ENCODE measurements at regions not wholly inside any gene's neighbourhood (a gene's known extent, or its start where the extent isn't known, plus 50 kb on each side); places are given as distances from the start of the nearest gene placed in this dataset.

DNA sequence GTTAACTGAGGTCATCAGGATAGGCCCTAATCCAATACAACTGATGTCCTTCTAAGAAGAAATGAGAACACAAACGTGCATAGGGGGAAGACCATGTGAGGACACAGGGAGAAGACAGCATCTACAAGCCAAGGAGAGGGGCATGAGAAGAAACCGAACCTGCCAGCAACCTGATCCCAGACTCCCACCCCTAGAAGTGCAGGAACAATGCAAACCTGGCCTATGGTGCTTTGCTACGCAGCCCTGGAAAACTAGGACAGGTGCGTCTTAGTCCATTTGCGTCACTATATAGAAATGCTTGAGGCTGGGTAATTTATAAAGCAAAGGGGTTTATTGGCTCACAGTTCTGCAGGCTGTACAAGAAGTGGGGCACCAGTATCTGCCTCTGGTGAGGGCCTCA is 322.6 kb upstream of the ZNF32 start:
- intact Hi-C loops (cut with micrococcal nuclease; ENCODE audit: unreplicated experiment), result no loop called here
- TF ChIP-seq, protein P1, sequence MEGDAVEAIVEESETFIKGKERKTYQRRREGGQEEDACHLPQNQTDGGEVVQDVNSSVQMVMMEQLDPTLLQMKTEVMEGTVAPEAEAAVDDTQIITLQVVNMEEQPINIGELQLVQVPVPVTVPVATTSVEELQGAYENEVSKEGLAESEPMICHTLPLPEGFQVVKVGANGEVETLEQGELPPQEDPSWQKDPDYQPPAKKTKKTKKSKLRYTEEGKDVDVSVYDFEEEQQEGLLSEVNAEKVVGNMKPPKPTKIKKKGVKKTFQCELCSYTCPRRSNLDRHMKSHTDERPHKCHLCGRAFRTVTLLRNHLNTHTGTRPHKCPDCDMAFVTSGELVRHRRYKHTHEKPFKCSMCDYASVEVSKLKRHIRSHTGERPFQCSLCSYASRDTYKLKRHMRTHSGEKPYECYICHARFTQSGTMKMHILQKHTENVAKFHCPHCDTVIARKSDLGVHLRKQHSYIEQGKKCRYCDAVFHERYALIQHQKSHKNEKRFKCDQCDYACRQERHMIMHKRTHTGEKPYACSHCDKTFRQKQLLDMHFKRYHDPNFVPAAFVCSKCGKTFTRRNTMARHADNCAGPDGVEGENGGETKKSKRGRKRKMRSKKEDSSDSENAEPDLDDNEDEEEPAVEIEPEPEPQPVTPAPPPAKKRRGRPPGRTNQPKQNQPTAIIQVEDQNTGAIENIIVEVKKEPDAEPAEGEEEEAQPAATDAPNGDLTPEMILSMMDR (IDR thresholded peaks at IDR 0.05; ENCODE audit: unreplicated experiment), result no peak
- Mint-ChIP-seq H3K36me3 (ENCODE audit: insufficient read depth, unreplicated experiment) (no peaks in the 10 kb centered on the region), H3K9me3 (ENCODE audit: low read depth, unreplicated experiment) (no peaks in the 10 kb centered on the region), H3K4me1 (ENCODE audit: low read depth, unreplicated experiment) (no peaks in the 10 kb centered on the region), H3K27ac (ENCODE audit: unreplicated experiment) (no peak overlapping the region), H3K4me3 (ENCODE audit: low read depth, unreplicated experiment) (no peak overlapping the region), H3K27me3 (ENCODE audit: unreplicated experiment) (peaks cover 16% of the 10 kb centered on the region)
- no TSS peak for BruUV-seq (replicated peaks)
- DNase-seq, result no peak
- CTCF ChIA-PET, result no interaction called here

DNA sequence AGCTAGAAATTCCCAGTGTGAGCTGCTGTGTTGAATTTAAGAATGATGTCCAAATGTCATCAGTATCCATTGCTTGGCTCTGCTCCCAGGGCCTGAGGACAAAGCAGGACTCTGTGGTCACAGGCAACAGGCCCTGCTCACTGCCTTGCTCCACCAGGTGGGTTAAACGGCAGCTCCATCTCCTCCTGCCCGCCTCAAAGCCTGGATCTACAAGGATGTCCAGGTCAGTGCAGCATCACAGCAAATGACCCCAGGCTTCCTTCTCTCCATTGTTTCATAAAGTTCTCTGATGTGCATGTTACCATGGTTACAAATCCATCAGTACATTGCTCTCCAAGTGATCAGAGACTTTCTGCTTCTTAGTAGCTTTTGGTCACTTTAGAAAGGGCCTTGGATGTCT is 322.0 kb upstream of the ZNF32 start:
- TF ChIP-seq, protein P1 (IDR thresholded peaks at IDR 0.05; ENCODE audit: unreplicated experiment), result no peak
- no TSS peak for BruUV-seq (replicated peaks)
- CTCF ChIA-PET, result no interaction called here
- Mint-ChIP-seq H3K27ac (ENCODE audit: unreplicated experiment) (no peak overlapping the region), H3K9me3 (ENCODE audit: low read depth, unreplicated experiment) (no peaks in the 10 kb centered on the region), H3K4me3 (ENCODE audit: low read depth, unreplicated experiment) (no peak overlapping the region), H3K4me1 (ENCODE audit: low read depth, unreplicated experiment) (no peaks in the 10 kb centered on the region), H3K27me3 (ENCODE audit: unreplicated experiment) (peaks cover 16% of the 10 kb centered on the region), H3K36me3 (ENCODE audit: insufficient read depth, unreplicated experiment) (no peaks in the 10 kb centered on the region)
- intact Hi-C loops (cut with micrococcal nuclease; ENCODE audit: unreplicated experiment), result no loop called here
- DNase-seq, result no peak

DNA sequence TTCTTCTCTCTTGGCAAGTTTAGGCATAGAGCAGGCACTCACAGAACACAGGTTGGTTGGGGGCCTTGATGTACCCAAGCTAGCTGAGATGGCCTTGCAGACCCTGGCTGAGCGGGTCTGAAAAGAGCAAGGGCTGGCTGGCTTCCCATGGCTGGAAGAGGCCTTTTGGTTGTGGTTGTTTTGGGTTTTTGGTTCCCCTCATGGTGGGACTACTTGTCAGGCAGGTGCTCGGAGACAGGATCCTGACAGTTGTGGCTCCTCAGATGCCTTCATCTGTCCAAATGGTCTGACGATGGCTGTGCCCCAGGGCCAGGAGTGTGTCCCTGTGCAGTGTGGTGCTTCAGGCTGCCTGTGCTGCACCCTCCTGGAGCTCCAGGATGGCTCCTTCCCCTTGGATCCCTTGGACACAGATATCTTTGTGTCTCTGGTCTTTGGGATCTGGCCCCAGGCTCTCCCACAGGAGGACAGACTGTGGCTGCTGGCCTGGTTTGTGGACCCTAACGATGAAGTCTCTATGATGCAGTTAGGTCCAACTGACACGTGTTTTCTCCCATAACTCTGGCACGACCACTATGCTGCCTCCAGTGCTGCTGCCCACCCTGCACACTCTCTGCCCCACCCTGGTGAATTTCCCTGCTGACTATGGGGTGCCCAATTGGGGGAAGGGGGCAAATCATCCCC is 321.5 kb upstream of the ZNF32 start:
- Mint-ChIP-seq H3K4me3 (ENCODE audit: low read depth, unreplicated experiment) (no peak overlapping the region), H3K9me3 (ENCODE audit: low read depth, unreplicated experiment) (no peaks in the 10 kb centered on the region), H3K27ac (ENCODE audit: unreplicated experiment) (no peak overlapping the region), H3K36me3 (ENCODE audit: insufficient read depth, unreplicated experiment) (no peaks in the 10 kb centered on the region), H3K27me3 (ENCODE audit: unreplicated experiment) (peaks cover 16% of the 10 kb centered on the region), H3K4me1 (ENCODE audit: low read depth, unreplicated experiment) (no peaks in the 10 kb centered on the region)
- no TSS peak for BruUV-seq (replicated peaks)
- TF ChIP-seq, protein P1 (IDR thresholded peaks at IDR 0.05; ENCODE audit: unreplicated experiment), result no peak
- CTCF ChIA-PET, result no interaction called here
- no peak for DNase-seq
- intact Hi-C loops (cut with micrococcal nuclease; ENCODE audit: unreplicated experiment), result no loop called here

DNA sequence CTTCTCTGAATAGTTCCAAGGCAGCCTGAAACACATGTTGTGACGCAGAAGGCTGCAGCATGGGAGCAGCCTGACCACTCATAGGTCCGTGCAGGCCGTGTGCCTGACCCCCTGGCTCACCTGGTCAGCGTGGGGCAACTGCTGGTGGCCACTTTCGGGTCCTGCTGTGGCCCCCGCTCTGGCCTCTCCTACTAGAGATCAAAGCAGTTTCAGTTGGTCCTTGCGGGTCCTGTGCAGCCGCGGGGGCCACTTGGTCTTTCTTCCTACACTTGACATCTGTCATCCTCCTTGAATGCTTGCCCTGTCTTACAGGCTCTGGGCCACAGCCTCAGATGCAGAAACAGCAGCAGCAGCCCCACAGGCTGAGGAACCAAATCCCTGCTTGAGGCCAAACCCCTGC is 320.8 kb upstream of the ZNF32 start:
- peaks cover 16% of the 10 kb centered on the region for H3K27me3 Mint-ChIP-seq (ENCODE audit: unreplicated experiment)
- H3K4me1 Mint-ChIP-seq (ENCODE audit: low read depth, unreplicated experiment), result no peaks in the 10 kb centered on the region
- DNase-seq, result no peak
- TF ChIP-seq, protein P1 (IDR thresholded peaks at IDR 0.05; ENCODE audit: unreplicated experiment), result no peak
- BruUV-seq (replicated peaks), result no TSS peak
- H3K4me3 Mint-ChIP-seq (ENCODE audit: low read depth, unreplicated experiment), result no peak overlapping the region
- no peaks in the 10 kb centered on the region for H3K36me3 Mint-ChIP-seq (ENCODE audit: insufficient read depth, unreplicated experiment)
- CTCF ChIA-PET, result no interaction called here
- intact Hi-C loops (cut with micrococcal nuclease; ENCODE audit: unreplicated experiment), result no loop called here
- H3K27ac Mint-ChIP-seq (ENCODE audit: unreplicated experiment), result no peak overlapping the region
- no peaks in the 10 kb centered on the region for H3K9me3 Mint-ChIP-seq (ENCODE audit: low read depth, unreplicated experiment)

Measured in Calu3 (cell line).